DOHH2 (cell line): ENCODE measurements at regions not wholly inside any gene's neighbourhood (a gene's known extent, or its start where the extent isn't known, plus 50 kb on each side); places are given as distances from the start of the nearest gene placed in this dataset.

Source experiments
- CTCF ChIP-seq: fragments of 200-600 bp; sonication (generic); IDR thresholded peaks from one replicate; pipeline ENCODE4 v1.5.1; 2014; ENCODE audit warnings: antibody characterized with exemption, mild to moderate bottlenecking, low read depth, low read length; ENCODE audit not compliant: poor library complexity, severe bottlenecking
- EZH2phosphoT487 ChIP-seq: fragments of 200-600 bp; sonication (generic); IDR thresholded peaks from 2 replicates; pipeline ENCODE4 v1.6.1; 2017; ENCODE audit warnings: borderline replicate concordance, mild to moderate bottlenecking, antibody characterized with exemption, low read length, moderate library complexity, mixed read lengths

- TF ChIP-seq CTCF, result no peak
- TF ChIP-seq EZH2phosphoT487, result no peak
Observed at GRCh38 chr13:50291611-50292010, 276.4 kb downstream of the KCNRG start.
